ENCODE measurements at regions not wholly inside any gene's neighbourhood (a gene's known extent, or its start where the extent isn't known, plus 50 kb on each side); places are given as distances from the start of the nearest gene placed in this dataset.

DNA sequence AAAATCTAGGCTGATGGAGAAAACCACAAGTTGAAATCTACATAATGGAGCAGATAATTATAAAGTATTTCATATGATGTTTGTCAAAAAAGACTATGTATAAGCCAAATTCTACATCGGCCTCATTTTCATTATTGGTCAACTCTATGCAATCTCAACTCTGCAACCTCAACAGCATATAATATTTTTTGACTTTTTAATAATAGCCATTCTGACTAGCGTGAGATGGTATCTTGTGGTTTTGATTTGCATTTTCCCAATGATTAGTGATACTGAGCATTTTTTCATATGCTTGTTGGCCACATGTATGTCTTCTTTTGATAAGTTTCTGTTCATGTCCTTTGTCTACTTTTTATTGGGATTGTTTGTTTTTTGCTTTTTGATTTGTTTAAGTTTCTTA, 496.1 kb upstream of the SLC39A10 start:
- in situ Hi-C loops (cut with HindIII; ENCODE audit: extremely low pct_ligation_motif_present, low pct_unique_long_range_greater_than_20kb): no loop called here
- no peak for DNase-seq (ENCODE audit: low spot score)
- H3K36me3 ChIP-seq (replicated peaks in 1 of 2; ENCODE audit: control insufficient read depth in 1 of 2, insufficient read depth in 2 of 2, low read length in 2 of 2): no peaks in the 10 kb centered on the region
- ChIA-PET POLR2A (no interaction called here), CTCF (ENCODE audit: low intra/inter-chr PET ratio, low total read pairs) (no interaction called here)
- H2AFZ ChIP-seq (ENCODE audit: low read length): no peak overlapping the region
- no peak overlapping the region for H3K4me2 ChIP-seq (ENCODE audit: low read depth, low read length)
- intact Hi-C loops (cut with micrococcal nuclease; ENCODE audit: unreplicated experiment): no loop called here
- H4K20me1 ChIP-seq (ENCODE audit: insufficient read depth, low read length): no peaks in the 10 kb centered on the region
- no peaks in the 10 kb centered on the region for H3K27me3 ChIP-seq (ENCODE audit: control insufficient read depth in 1 of 2, insufficient read depth in 2 of 2, low read length in 2 of 2)
- BruUV-seq (replicated peaks): no TSS peak
- no peaks in the 10 kb centered on the region for H3K4me1 ChIP-seq (ENCODE audit: insufficient read depth, low read length)
- no peak overlapping the region for H3K9ac ChIP-seq (ENCODE audit: insufficient read depth, low read depth, low read length)
- no peak for TF ChIP-seq FLYWCH1 (CRISPR knock-in tag; IDR thresholded peaks at IDR 0.05)
- no peak for TF ChIP-seq ZNF253 (CRISPR knock-in tag; IDR thresholded peaks at IDR 0.05; ENCODE audit: borderline replicate concordance)
- no peak for TF ChIP-seq SYNCRIP (IDR thresholded peaks at IDR 0.05; ENCODE audit: insufficient read depth, low read depth, low read length)
- TF ChIP-seq, protein P1, sequence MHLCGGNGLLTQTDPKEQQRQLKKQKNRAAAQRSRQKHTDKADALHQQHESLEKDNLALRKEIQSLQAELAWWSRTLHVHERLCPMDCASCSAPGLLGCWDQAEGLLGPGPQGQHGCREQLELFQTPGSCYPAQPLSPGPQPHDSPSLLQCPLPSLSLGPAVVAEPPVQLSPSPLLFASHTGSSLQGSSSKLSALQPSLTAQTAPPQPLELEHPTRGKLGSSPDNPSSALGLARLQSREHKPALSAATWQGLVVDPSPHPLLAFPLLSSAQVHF (CRISPR knock-in tag; IDR thresholded peaks at IDR 0.05): no peak
- TF ChIP-seq ZNF547 (CRISPR knock-in tag; IDR thresholded peaks at IDR 0.05): no peak
- no peak for TF ChIP-seq ZNF781 (CRISPR knock-in tag; IDR thresholded peaks at IDR 0.05; ENCODE audit: borderline replicate concordance, not compliant biosample characterization)
- TF ChIP-seq, protein P2, sequence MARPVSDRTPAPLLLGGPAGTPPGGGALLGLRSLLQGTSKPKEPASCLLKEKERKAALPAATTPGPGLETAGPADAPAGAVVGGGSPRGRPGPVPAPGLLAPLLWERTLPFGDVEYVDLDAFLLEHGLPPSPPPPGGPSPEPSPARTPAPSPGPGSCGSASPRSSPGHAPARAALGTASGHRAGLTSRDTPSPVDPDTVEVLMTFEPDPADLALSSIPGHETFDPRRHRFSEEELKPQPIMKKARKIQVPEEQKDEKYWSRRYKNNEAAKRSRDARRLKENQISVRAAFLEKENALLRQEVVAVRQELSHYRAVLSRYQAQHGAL (CRISPR knock-in tag; IDR thresholded peaks at IDR 0.05; ENCODE audit: not compliant biosample characterization): no peak
- TF ChIP-seq, protein P3, sequence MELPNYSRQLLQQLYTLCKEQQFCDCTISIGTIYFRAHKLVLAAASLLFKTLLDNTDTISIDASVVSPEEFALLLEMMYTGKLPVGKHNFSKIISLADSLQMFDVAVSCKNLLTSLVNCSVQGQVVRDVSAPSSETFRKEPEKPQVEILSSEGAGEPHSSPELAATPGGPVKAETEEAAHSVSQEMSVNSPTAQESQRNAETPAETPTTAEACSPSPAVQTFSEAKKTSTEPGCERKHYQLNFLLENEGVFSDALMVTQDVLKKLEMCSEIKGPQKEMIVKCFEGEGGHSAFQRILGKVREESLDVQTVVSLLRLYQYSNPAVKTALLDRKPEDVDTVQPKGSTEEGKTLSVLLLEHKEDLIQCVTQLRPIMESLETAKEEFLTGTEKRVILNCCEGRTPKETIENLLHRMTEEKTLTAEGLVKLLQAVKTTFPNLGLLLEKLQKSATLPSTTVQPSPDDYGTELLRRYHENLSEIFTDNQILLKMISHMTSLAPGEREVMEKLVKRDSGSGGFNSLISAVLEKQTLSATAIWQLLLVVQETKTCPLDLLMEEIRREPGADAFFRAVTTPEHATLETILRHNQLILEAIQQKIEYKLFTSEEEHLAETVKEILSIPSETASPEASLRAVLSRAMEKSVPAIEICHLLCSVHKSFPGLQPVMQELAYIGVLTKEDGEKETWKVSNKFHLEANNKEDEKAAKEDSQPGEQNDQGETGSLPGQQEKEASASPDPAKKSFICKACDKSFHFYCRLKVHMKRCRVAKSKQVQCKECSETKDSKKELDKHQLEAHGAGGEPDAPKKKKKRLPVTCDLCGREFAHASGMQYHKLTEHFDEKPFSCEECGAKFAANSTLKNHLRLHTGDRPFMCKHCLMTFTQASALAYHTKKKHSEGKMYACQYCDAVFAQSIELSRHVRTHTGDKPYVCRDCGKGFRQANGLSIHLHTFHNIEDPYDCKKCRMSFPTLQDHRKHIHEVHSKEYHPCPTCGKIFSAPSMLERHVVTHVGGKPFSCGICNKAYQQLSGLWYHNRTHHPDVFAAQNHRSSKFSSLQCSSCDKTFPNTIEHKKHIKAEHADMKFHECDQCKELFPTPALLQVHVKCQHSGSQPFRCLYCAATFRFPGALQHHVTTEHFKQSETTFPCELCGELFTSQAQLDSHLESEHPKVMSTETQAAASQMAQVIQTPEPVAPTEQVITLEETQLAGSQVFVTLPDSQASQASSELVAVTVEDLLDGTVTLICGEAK (IDR thresholded peaks at IDR 0.05): no peak
- TF ChIP-seq, protein P3 (CRISPR knock-in tag; IDR thresholded peaks at IDR 0.05): no peak
- TF ChIP-seq RBM39 (IDR thresholded peaks at IDR 0.05; ENCODE audit: low read depth, low read length, poor library complexity, severe bottlenecking): no peak
- no peaks in the 10 kb centered on the region for H3K79me2 ChIP-seq (ENCODE audit: insufficient read depth, low read length)
- no peak for ATAC-seq
- H3K4me3 ChIP-seq (replicated peaks in 1 of 3; ENCODE audit: insufficient read depth in 1 of 3, low read depth in 2 of 3, low read length in 3 of 3): no peak overlapping the region
- WGBS (ENCODE audit: low lambda C conversion rate): 3% methylated on average over 2 of the region's 2 CpGs
- no peak for FAIRE-seq
- peaks cover 7% of the 10 kb centered on the region for H3K9me3 ChIP-seq (ENCODE audit: low read length)
- H3K27ac ChIP-seq (ENCODE audit: extremely low read length, insufficient read depth, low read length): no peak overlapping the region
